Hematopoietic multipotent progenitor cell treated with erythropoietin and hydrocortisone succinate and interleukin-3 and kit ligand, for 6 days (in vitro differentiated cells): ENCODE measurements at regions not wholly inside any gene's neighbourhood (a gene's known extent, or its start where the extent isn't known, plus 50 kb on each side); places are given as distances from the start of the nearest gene placed in this dataset.
A peak's percentile ranks its signal among the peaks of the same experiment; 100 is the strongest.

Source experiments
- DNase-seq: peaks from one replicate; pipeline ENCODE4 v3.0.0-alpha.2; 2015

- no peak for DNase-seq
Observed at GRCh38 chr12:124096869-124097434, 123.9 kb downstream of the ZNF664 start.

- no peak for DNase-seq
Observed at GRCh38 chr12:124097701-124098100, 124.7 kb downstream of the ZNF664 start.

GRCh38 chr12:124098101-124098757 lies 125.2 kb downstream of the ZNF664 start:
- no peak for DNase-seq

GRCh38 chr12:124098887-124099286 lies 125.9 kb downstream of the ZNF664 start:
- DNase-seq, result no peak

GRCh38 chr12:124099661-124100060 lies 126.6 kb downstream of the ZNF664 start:
- DNase-seq, result no peak

- DNase-seq, result no peak
Observed at GRCh38 chr12:124100572-124101178, 127.7 kb downstream of the ZNF664 start.

- no peak for DNase-seq
Observed at GRCh38 chr12:124105546-124105945, 132.5 kb downstream of the ZNF664 start.

GRCh38 chr12:124107351-124107750 lies 134.3 kb downstream of the ZNF664 start:
- no peak for DNase-seq

GRCh38 chr12:124109760-124110159 lies 136.7 kb downstream of the ZNF664 start:
- peak; percentile 60 for DNase-seq

GRCh38 chr12:124110372-124110883 lies 137.4 kb downstream of the ZNF664 start:
- DNase-seq, result no peak

GRCh38 chr12:124111006-124111405 lies 138.0 kb downstream of the ZNF664 start:
- no peak for DNase-seq

GRCh38 chr12:124114316-124114715 lies 141.3 kb downstream of the ZNF664 start:
- no peak for DNase-seq

GRCh38 chr12:124115496-124115895 lies 142.5 kb downstream of the ZNF664 start:
- DNase-seq, result no peak

- DNase-seq, result no peak
Observed at GRCh38 chr12:124115976-124116690, 143.1 kb downstream of the ZNF664 start.

- DNase-seq, result no peak
Observed at GRCh38 chr12:124120739-124121138, 147.7 kb downstream of the ZNF664 start.

GRCh38 chr12:124122722-124123121 lies 149.7 kb downstream of the ZNF664 start:
- DNase-seq, result no peak

- no peak for DNase-seq
Observed at GRCh38 chr12:124123296-124124000, 150.4 kb downstream of the ZNF664 start.

GRCh38 chr12:124125203-124125871 lies 152.3 kb downstream of the ZNF664 start:
- DNase-seq, result no peak

GRCh38 chr12:124126950-124127655 lies 154.1 kb downstream of the ZNF664 start:
- DNase-seq, result no peak

- DNase-seq, result no peak
Observed at GRCh38 chr12:124129132-124129531, 156.1 kb downstream of the ZNF664 start.

- DNase-seq, result no peak
Observed at GRCh38 chr12:124130691-124131591, 157.9 kb downstream of the ZNF664 start.
